Dendritic cell treated with granulocyte-macrophage colony-stimulating factor and Interleukin-4, amounts not matched to agents 40 ng/mL and 50 ng/mL, for 4 days (primary cell): ENCODE measurements at regions not wholly inside any gene's neighbourhood (a gene's known extent, or its start where the extent isn't known, plus 50 kb on each side); places are given as distances from the start of the nearest gene placed in this dataset.
"Not testable (repeated sequence)": the region's sequence is repeated elsewhere in the genome, so short reads cannot be mapped to it uniquely, and the experiment has no call there.

Experiments
- H3K27ac Mint-ChIP-seq: one replicate; pipeline ENCODE4 v1.8.0; 2022; ENCODE audit warnings: mild to moderate bottlenecking, mixed read lengths
- H3K27me3 Mint-ChIP-seq: one replicate; pipeline ENCODE4 v1.8.0; 2022; ENCODE audit warnings: mild to moderate bottlenecking, mixed read lengths
- H3K36me3 Mint-ChIP-seq: one replicate; pipeline ENCODE4 v1.8.0; 2022; ENCODE audit warnings: low read depth, mixed read lengths
- H3K4me1 Mint-ChIP-seq: one replicate; pipeline ENCODE4 v1.8.0; 2022; ENCODE audit warnings: low read depth, mixed read lengths
- H3K4me3 Mint-ChIP-seq: one replicate; pipeline ENCODE4 v1.8.0; 2022; ENCODE audit warnings: mild to moderate bottlenecking, moderate library complexity, mixed read lengths
- H3K9me3 Mint-ChIP-seq: one replicate; pipeline ENCODE4 v1.8.0; 2022; ENCODE audit warnings: mixed read lengths
- intact Hi-C: fragments of 100-400 bp; cut with micrococcal nuclease; formaldehyde crosslinking; loops from one replicate; pipeline ENCODE4 v1.15.0; 2022

DNA sequence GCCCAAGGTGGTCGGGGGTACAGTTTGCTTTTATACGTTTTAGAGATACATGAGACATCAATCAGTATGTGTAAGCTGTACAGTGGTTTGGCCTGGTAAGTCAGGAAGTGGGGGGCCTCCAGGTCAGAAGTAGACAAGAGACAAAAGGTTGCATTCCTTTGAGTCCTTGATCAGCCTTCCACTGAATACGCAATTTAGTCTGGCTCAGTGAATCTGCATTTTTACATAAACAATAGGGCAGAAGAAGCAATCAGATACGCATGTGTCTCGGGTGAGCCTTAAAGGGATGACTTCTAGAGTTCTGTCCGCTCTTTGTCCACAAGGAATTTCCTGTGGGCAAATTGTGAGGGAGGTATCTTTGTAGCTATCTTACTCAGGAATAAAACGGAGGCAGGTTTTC, 87.2 kb downstream of the SOWAHC start:
- Mint-ChIP-seq H3K27ac (no peak overlapping the region), H3K36me3 (no peaks in the 10 kb centered on the region), H3K4me3 (no peak overlapping the region), H3K9me3 (no peaks in the 10 kb centered on the region), H3K27me3 (peaks cover 26% of the 10 kb centered on the region), H3K4me1 (no peaks in the 10 kb centered on the region)
- intact Hi-C loops = no loop called here

- Mint-ChIP-seq H3K4me1 (no peaks in the 10 kb centered on the region), H3K9me3 (no peaks in the 10 kb centered on the region), H3K27me3 (peaks cover 26% of the 10 kb centered on the region), H3K4me3 (no peak overlapping the region), H3K27ac (no peak overlapping the region), H3K36me3 (no peaks in the 10 kb centered on the region)
- intact Hi-C loops = no loop called here
These were observed 88.3 kb downstream of the SOWAHC start for GRCh38 chr2:109702250-109702985.

DNA sequence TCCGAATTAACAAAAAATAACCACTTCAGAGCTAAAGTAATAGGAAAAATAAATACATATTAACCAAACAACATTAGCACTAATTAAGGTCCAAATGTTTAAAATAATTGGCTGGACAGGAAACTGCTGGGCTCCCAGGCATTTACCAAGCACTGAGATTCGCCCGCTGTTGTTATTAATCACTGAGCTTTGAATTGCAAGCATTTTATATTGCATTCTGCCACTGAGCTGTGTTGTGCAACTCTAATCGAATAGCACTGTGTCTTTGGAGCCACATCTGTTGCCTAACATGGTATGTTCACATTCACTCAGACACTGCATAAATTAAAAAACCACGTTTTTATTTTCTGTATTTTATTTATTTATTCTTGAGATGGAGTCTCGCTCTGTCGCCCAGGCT, 88.9 kb downstream of the SOWAHC start:
- Mint-ChIP-seq H3K4me3 (no peak overlapping the region), H3K27ac (no peak overlapping the region), H3K36me3 (no peaks in the 10 kb centered on the region), H3K27me3 (peaks cover 26% of the 10 kb centered on the region), H3K4me1 (no peaks in the 10 kb centered on the region), H3K9me3 (no peaks in the 10 kb centered on the region)
- intact Hi-C loops = no loop called here

DNA sequence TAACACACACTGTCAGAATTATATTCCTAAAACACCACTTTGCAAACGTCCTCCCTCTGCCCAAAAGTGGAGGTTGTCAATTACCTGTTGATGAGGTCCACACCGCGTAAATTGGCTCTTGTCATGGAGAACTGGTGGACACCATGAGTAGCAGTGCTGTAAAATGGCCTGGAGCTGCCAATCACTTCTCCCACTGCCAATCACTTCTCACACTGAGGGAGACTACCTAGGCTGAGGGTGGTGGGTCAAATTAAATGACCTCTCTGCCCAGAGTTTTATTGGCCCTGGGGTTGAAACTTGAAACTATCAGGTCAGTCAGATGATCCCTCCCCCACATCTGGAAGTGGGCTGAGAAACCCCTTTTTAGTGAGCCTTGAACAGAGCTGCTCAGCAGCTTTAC, 89.6 kb downstream of the SOWAHC start:
- Mint-ChIP-seq H3K27ac (no peak overlapping the region), H3K4me1 (no peaks in the 10 kb centered on the region), H3K9me3 (no peaks in the 10 kb centered on the region), H3K27me3 (peaks cover 23% of the 10 kb centered on the region), H3K4me3 (no peak overlapping the region), H3K36me3 (no peaks in the 10 kb centered on the region)
- intact Hi-C loops = no loop called here

DNA sequence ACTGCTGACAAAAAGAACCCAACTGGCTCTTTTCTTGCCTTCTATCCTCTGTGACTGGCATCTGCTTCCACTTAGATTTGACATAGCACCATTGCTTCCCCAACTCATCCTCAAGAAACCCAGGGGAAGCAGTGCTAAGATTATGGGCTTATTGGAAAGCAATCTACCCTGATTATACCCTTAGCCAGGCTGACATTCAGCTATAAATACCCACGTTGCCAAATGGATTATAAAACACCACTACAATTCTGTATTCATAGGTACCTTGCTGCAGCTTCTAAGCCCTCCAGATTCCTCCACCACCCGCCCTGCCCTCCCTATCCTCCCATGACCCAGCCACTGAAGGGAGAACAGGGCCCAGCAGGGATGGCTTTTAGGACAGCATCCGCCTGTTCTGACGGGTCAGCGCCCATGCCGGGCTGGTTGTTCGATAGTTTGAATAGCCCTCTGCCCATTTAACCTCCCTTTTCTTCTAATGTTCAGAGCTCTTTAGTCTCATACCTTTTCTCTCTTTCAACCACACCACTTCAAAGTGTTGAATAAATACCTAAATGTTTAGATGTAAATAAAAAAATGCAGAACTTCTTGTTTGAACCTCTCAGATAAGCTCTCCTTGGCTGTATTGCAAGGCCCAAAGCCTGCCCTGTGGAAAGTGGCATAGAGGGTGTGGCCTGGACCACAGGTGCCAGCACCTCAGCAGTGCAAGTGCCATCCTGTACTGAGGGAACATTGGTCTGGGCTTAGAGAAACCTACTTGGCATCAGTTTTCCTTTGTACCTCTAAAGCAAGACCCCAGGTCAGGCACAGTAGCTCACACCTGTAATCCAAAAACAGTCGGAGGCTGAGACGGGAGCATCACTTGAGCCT, 86.6 kb upstream of the RGPD5 start:
- H3K27me3 Mint-ChIP-seq = peaks cover 1% of the 10 kb centered on the region
- intact Hi-C loops = no loop called here
- H3K9me3 Mint-ChIP-seq = no peaks in the 10 kb centered on the region
- no peak overlapping the region for H3K4me3 Mint-ChIP-seq
- no peak overlapping the region for H3K27ac Mint-ChIP-seq
- H3K4me1 Mint-ChIP-seq = no peaks in the 10 kb centered on the region
- H3K36me3 Mint-ChIP-seq = no peaks in the 10 kb centered on the region

DNA sequence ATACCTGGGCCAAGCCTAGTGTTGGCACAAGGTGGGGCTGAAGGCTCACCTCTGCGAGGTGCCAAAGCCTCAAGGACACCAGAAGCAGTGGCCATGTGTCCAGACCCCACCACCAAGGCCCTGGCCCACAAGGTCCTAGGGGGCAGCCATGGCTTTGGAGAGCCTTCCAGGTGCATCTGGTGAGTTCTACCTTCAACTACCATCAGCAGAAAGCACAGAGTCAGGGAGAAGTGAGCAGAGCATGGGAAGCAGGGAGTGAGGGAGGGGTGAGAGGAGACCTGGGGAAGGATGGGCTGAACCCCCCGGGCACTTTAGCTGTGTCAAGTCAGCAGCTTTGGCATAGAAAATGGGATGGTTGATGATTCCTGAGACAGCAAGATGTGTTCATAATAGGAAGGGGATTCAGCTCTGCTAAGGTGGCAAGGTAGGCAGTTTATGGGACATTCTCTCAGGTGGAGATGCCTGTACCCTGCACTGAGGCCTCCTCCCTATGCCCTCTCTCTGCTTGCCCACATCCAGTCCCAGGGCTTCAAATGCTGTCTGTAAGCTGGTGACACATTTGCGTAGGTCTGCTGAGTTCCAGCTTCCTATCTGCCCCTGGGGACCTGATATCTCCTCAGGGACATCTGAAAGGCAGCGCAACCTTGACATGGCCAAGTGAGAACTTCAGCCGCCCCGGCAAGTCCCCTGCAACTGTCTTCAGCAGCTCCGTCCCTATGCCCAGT, 83.4 kb upstream of the RGPD5 start:
- Mint-ChIP-seq H3K9me3 (no peaks in the 10 kb centered on the region), H3K4me3 (no peak overlapping the region), H3K27me3 (peaks cover 4% of the 10 kb centered on the region), H3K27ac (no peak overlapping the region), H3K36me3 (no peaks in the 10 kb centered on the region), H3K4me1 (no peaks in the 10 kb centered on the region)
- intact Hi-C loops = no loop called here

DNA sequence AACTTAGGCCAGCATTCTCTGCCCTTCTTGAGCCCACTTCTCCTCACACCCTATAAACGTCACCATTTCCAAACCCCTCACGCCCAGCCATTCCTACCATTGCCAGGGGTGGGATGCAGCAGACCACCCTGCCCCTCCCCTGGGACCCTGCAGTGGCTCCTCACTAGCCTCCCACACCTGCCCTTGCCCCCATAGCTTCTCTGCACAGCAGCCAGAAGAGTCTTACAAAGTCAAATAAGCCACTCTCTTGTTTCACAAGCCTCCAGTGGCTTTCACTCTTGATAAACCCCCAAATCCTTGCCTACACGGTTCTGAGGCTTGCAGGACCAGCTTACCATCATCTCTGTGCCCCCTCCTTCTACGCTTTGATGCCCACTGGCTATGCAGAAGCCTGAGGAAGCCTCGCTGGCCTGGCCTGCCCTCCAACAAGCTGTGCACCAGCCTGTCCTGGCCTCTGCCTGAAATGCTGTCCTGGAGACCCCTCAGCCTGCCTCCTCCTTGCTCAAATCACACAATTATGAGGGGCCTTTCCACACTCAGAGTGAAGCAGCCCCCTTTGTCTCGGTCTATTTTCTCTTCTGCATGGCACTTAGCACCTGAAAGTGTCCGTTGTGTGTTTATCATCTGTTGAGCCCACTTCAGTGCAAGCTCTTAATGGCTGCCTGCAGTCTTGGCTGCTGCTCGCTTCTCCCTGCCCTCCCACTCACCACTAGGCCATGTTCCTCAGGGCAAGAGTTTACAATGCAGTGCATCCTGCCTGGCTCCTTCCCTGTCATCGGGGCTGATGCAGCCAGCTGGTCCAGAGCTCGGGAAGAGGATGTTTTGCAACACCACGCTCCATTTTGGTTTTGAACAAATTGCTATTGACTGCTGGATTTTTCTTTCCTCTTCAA, 82.6 kb upstream of the RGPD5 start:
- no peaks in the 10 kb centered on the region for H3K36me3 Mint-ChIP-seq
- no peak overlapping the region for H3K4me3 Mint-ChIP-seq
- no peaks in the 10 kb centered on the region for H3K4me1 Mint-ChIP-seq
- H3K27ac Mint-ChIP-seq = no peak overlapping the region
- H3K27me3 Mint-ChIP-seq = peaks cover 3% of the 10 kb centered on the region
- no peaks in the 10 kb centered on the region for H3K9me3 Mint-ChIP-seq
- intact Hi-C loops = no loop called here

- no peaks in the 10 kb centered on the region for H3K36me3 Mint-ChIP-seq
- no peaks in the 10 kb centered on the region for H3K4me1 Mint-ChIP-seq
- no peaks in the 10 kb centered on the region for H3K9me3 Mint-ChIP-seq
- no peak overlapping the region for H3K27ac Mint-ChIP-seq
- intact Hi-C loops = no loop called here
- no peak overlapping the region for H3K4me3 Mint-ChIP-seq
- peaks cover 3% of the 10 kb centered on the region for H3K27me3 Mint-ChIP-seq
These were observed 82.0 kb upstream of the RGPD5 start for GRCh38 chr2:109712123-109712449.

DNA sequence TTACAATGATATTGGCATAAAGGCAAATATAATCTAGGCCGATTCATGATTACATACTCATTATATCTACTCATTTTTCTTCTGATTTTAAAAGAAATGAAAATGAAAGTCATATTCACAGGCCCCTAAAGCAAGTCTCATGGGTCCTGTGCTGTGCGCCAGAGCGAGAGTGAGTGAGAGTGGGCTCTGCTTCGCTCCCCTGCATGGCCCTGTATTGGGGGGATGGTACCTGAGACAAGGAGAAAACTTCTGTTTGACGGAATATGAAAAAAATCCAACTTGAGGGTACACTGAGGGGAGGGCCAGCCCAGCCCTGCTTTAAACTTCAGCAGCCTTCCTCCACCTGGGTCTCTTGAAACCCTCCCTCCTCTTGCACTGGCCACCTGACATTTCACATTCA, 81.4 kb upstream of the RGPD5 start:
- Mint-ChIP-seq H3K4me1 (no peaks in the 10 kb centered on the region), H3K27ac (no peak overlapping the region), H3K4me3 (no peak overlapping the region), H3K27me3 (peaks cover 5% of the 10 kb centered on the region), H3K9me3 (no peaks in the 10 kb centered on the region), H3K36me3 (no peaks in the 10 kb centered on the region)
- intact Hi-C loops = no loop called here

DNA sequence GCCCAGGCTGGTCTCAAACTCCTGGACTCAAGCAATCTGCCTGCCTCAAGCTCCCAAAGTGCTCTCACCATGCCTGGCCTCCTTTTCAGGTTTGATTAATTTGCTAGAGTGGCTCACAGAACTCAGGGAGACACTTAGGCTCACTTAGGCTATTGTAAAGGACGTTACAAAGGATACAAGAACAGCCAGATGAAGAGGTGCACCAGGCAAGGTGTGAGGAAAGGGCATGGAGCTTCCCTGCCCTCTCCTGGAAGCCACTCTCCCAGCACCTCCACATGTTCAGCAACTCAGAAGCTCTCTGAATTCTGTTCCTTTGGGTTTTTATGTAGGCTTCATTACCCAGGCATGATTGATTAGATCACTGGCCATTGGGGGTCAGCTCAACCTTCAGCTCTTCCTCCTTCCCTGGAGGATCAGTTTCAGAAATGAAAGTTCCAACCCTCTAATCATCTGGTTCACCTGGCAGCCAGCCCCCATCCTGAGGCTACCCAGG, 78.7 kb upstream of the RGPD5 start:
- Mint-ChIP-seq H3K27me3 (peaks cover 7% of the 10 kb centered on the region), H3K36me3 (no peaks in the 10 kb centered on the region), H3K4me3 (no peak overlapping the region), H3K27ac (no peak overlapping the region), H3K4me1 (no peaks in the 10 kb centered on the region), H3K9me3 (no peaks in the 10 kb centered on the region)
- intact Hi-C loops = no loop called here

DNA sequence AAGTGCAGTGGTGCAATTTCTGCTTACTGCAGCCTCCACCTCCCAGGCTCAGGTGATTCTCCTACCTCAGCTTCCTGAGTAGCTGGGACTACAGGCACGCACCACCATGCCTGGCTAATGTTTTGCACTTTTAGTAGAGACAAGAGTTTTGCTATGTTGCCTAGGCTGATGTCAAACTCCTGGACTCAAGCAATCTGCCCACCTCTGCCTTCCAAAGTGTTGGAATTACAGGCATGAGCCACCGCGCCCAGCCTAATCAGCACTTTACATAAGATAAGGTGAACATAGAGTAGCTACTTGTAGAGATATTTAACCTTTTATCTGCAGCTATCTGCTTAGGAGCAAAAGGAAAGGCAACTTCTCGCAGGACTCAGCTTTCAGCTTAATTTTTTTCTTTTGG, 77.5 kb upstream of the RGPD5 start:
- H3K36me3 Mint-ChIP-seq, H3K9me3 Mint-ChIP-seq, H3K4me3 Mint-ChIP-seq, H3K27me3 Mint-ChIP-seq, H3K27ac Mint-ChIP-seq, H3K4me1 Mint-ChIP-seq, intact Hi-C loops: not testable (repeated sequence)

DNA sequence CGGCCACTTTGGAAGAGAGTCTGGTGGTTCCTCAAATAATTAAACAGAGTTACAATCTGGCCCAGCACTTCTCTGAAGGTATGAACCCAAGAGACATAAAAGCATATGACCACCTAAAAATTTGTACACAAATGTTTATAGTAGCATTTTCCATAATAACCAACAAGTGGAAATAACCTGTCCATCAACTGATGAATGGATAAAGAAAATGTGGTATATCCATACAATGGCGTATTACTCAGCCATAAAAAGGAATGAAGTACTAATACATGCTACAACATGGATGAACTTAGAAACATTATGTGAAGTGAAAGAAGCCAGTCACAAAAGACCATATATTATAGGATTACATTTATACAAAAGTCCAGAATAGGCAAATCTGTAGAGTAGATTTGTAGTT, 76.0 kb upstream of the RGPD5 start:
- no peak overlapping the region for H3K27ac Mint-ChIP-seq
- H3K4me1 Mint-ChIP-seq = no peaks in the 10 kb centered on the region
- intact Hi-C loops = no loop called here
- no peaks in the 10 kb centered on the region for H3K9me3 Mint-ChIP-seq
- H3K36me3 Mint-ChIP-seq = no peaks in the 10 kb centered on the region
- peaks cover 8% of the 10 kb centered on the region for H3K27me3 Mint-ChIP-seq
- H3K4me3 Mint-ChIP-seq = no peak overlapping the region

DNA sequence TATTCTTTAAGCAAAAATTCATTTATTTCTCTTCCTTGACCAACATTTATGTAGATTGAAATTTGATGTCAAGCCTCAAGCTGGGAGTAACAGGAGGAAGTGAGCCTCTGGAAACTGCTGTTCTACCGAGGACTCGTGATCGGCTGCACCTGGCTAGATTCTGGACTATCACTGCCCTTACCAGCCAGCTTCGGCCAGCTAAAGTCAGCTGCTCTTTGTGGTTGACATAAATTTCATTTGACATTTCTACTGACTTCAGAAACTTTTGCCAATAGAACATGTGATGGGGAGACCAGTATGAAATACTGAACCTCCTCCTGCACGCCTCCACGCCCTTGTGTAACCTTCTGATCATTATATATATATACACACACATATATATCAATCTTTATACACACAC, 74.2 kb upstream of the RGPD5 start:
- H3K9me3 Mint-ChIP-seq = no peaks in the 10 kb centered on the region
- no peaks in the 10 kb centered on the region for H3K36me3 Mint-ChIP-seq
- peaks cover 12% of the 10 kb centered on the region for H3K27me3 Mint-ChIP-seq
- no peak overlapping the region for H3K27ac Mint-ChIP-seq
- no peaks in the 10 kb centered on the region for H3K4me1 Mint-ChIP-seq
- no peak overlapping the region for H3K4me3 Mint-ChIP-seq
- intact Hi-C loops = no loop called here
